HL-60 (cell line): ENCODE measurements at regions not wholly inside any gene's neighbourhood (a gene's known extent, or its start where the extent isn't known, plus 50 kb on each side); places are given as distances from the start of the nearest gene placed in this dataset.

Experiments
- GABPA ChIP-seq: IDR thresholded peaks from 2 replicates; pipeline ENCODE4 v1.6.1; 2012; ENCODE audit warnings: low read depth
- POLR2AphosphoS5 ChIP-seq: IDR thresholded peaks from 2 replicates; pipeline ENCODE4 v1.6.1; 2012; ENCODE audit warnings: low read depth
- TF ChIP-seq, protein P1 (sequence below): IDR thresholded peaks from one replicate; pipeline ENCODE4 v1.5.1; 2011; ENCODE audit warnings: low read length, control low read depth, inconsistent platforms; ENCODE audit not compliant: insufficient read depth

- TF ChIP-seq, protein P1, sequence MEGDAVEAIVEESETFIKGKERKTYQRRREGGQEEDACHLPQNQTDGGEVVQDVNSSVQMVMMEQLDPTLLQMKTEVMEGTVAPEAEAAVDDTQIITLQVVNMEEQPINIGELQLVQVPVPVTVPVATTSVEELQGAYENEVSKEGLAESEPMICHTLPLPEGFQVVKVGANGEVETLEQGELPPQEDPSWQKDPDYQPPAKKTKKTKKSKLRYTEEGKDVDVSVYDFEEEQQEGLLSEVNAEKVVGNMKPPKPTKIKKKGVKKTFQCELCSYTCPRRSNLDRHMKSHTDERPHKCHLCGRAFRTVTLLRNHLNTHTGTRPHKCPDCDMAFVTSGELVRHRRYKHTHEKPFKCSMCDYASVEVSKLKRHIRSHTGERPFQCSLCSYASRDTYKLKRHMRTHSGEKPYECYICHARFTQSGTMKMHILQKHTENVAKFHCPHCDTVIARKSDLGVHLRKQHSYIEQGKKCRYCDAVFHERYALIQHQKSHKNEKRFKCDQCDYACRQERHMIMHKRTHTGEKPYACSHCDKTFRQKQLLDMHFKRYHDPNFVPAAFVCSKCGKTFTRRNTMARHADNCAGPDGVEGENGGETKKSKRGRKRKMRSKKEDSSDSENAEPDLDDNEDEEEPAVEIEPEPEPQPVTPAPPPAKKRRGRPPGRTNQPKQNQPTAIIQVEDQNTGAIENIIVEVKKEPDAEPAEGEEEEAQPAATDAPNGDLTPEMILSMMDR, result no peak
- TF ChIP-seq POLR2AphosphoS5 (no peak), GABPA (no peak)
Measured at GRCh38 chr6:85262621-85263020, 187.3 kb upstream of the NT5E start.
